ENCODE measurements at regions not wholly inside any gene's neighbourhood (a gene's known extent, or its start where the extent isn't known, plus 50 kb on each side); places are given as distances from the start of the nearest gene placed in this dataset.
"Not testable (repeated sequence)": the region's sequence is repeated elsewhere in the genome, so short reads cannot be mapped to it uniquely, and the experiment has no call there.

GRCh38 chr10:77740396-77740795, 102.8 kb upstream of the KCNMA1 start:
- DNase-seq, result not testable (repeated sequence)

GRCh38 chr10:77738496-77739158, 101.0 kb upstream of the KCNMA1 start:
- DNase-seq, result no peak

- no peak for DNase-seq
These were observed 100.0 kb upstream of the KCNMA1 start for GRCh38 chr10:77737608-77738007.

- not testable (repeated sequence) for DNase-seq
These were observed 97.5 kb upstream of the KCNMA1 start for GRCh38 chr10:77735136-77735535.

- no peak for DNase-seq
These were observed 94.8 kb upstream of the KCNMA1 start for GRCh38 chr10:77732213-77733003.

- no peak for DNase-seq
These were observed 89.9 kb upstream of the KCNMA1 start for GRCh38 chr10:77727481-77727880.

- DNase-seq, result no peak
These were observed 89.1 kb upstream of the KCNMA1 start for GRCh38 chr10:77726732-77727131.

GRCh38 chr10:77726301-77726700, 88.7 kb upstream of the KCNMA1 start:
- no peak for DNase-seq

- DNase-seq, result no peak
These were observed 87.2 kb upstream of the KCNMA1 start for GRCh38 chr10:77724820-77725219.

GRCh38 chr10:77723376-77723775, 85.8 kb upstream of the KCNMA1 start:
- no peak for DNase-seq

GRCh38 chr10:77722956-77723355, 85.3 kb upstream of the KCNMA1 start:
- not testable (repeated sequence) for DNase-seq

GRCh38 chr10:77721815-77722214, 84.2 kb upstream of the KCNMA1 start:
- DNase-seq, result no peak

- no peak for DNase-seq
These were observed 81.3 kb upstream of the KCNMA1 start for GRCh38 chr10:77718957-77719356.

- not testable (repeated sequence) for DNase-seq
These were observed 80.7 kb upstream of the KCNMA1 start for GRCh38 chr10:77718312-77718711.

- DNase-seq, result no peak
These were observed 79.7 kb upstream of the KCNMA1 start for GRCh38 chr10:77717336-77717735.

GRCh38 chr10:77716458-77717317, 79.1 kb upstream of the KCNMA1 start:
- DNase-seq, result no peak

GRCh38 chr10:77715536-77715935, 77.9 kb upstream of the KCNMA1 start:
- no peak for DNase-seq

- DNase-seq, result no peak
These were observed 77.5 kb upstream of the KCNMA1 start for GRCh38 chr10:77715088-77715487.

- peak in 4 of 56 donors; percentile 7 to 32 (median 16) for DNase-seq
These were observed 76.1 kb upstream of the KCNMA1 start for GRCh38 chr10:77713521-77714280.

GRCh38 chr10:77712207-77712606, 74.6 kb upstream of the KCNMA1 start:
- DNase-seq, result no peak

- DNase-seq, result no peak
These were observed 74.1 kb upstream of the KCNMA1 start for GRCh38 chr10:77711683-77712049.
